HL-60 (cell line): ENCODE measurements at regions not wholly inside any gene's neighbourhood (a gene's known extent, or its start where the extent isn't known, plus 50 kb on each side); places are given as distances from the start of the nearest gene placed in this dataset.

Experiments used
- DNase-seq, 2 experiments: peaks; one replicate each; pipeline ENCODE4 v3.0.0-alpha.2; 2010 to 2020; ENCODE audit warnings: low read depth in 1 of 2, low spot score in 1 of 2
- H3K27ac ChIP-seq: fragments of 250-450 bp; sonication (Bioruptor Pico); replicated peaks from 2 replicates; pipeline ENCODE4 v1.5.1; 2020; ENCODE audit warnings: mild to moderate bottlenecking, moderate library complexity
- H3K27me3 ChIP-seq: fragments of 250-450 bp; sonication (Bioruptor Pico); 2 replicates; pipeline ENCODE4 v1.5.1; 2021; ENCODE audit warnings: mild to moderate bottlenecking, moderate library complexity; ENCODE audit not compliant: insufficient read depth, poor library complexity, severe bottlenecking
- H3K4me3 ChIP-seq: replicated peaks from 2 replicates; pipeline ENCODE4 v1.5.1; 2011; ENCODE audit warnings: mild to moderate bottlenecking, control low read depth, low read length; ENCODE audit not compliant: insufficient read depth
- GABPA ChIP-seq: IDR thresholded peaks from 2 replicates; pipeline ENCODE4 v1.6.1; 2012; ENCODE audit warnings: low read depth
- POLR2AphosphoS5 ChIP-seq: IDR thresholded peaks from 2 replicates; pipeline ENCODE4 v1.6.1; 2012; ENCODE audit warnings: low read depth
- SPI1 ChIP-seq: IDR thresholded peaks from 2 replicates; pipeline ENCODE4 v1.6.1; 2012; ENCODE audit warnings: low read depth, mild to moderate bottlenecking, borderline replicate concordance
- TF ChIP-seq, protein P1 (sequence below): IDR thresholded peaks from 2 replicates; pipeline ENCODE4 v1.6.1; 2012; ENCODE audit warnings: low read depth; ENCODE audit not compliant: insufficient replicate concordance
- TF ChIP-seq, protein P2 (sequence below): IDR thresholded peaks from one replicate; pipeline ENCODE4 v1.5.1; 2011; ENCODE audit warnings: low read length, control low read depth, inconsistent platforms; ENCODE audit not compliant: insufficient read depth

DNA sequence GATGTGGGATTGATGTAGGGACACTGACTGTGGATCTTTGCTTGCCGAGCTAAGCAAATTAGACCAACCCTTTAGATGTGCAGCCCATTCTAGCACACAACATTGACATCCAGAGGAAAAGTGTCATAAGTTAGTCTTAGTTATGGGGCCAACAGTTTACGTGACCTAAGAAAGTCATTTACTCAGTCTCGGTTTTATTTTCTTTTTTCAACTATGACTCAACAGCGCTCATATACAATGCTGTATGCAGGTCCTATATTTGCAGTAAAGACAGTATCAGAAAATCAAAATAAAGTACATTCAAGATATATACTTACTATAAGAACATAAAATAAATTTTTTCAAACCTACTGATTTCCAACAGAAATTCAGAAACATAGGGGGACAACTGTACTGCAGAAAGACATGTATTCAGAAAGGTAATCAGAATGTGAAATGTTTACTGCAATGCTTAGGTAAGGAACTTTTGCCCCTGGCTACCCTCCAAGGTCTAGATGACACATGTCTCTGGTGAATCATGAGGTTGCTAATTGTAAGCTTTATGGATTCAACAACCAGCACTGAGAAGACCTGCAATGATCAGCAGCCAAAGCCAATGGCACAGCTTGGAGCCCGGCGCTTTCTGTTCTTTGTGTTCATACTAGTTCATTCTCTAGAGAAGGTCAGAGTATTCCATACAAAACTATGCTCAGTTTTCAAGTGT, 317.5 kb upstream of the CNTN6 start:
- Histone ChIP-seq H3K4me3 (no peak overlapping the region), H3K27ac (no peak overlapping the region), H3K27me3 (no peaks in the 10 kb centered on the region)
- no peak for DNase-seq
- TF ChIP-seq GABPA: no peak
- TF ChIP-seq, protein P1, sequence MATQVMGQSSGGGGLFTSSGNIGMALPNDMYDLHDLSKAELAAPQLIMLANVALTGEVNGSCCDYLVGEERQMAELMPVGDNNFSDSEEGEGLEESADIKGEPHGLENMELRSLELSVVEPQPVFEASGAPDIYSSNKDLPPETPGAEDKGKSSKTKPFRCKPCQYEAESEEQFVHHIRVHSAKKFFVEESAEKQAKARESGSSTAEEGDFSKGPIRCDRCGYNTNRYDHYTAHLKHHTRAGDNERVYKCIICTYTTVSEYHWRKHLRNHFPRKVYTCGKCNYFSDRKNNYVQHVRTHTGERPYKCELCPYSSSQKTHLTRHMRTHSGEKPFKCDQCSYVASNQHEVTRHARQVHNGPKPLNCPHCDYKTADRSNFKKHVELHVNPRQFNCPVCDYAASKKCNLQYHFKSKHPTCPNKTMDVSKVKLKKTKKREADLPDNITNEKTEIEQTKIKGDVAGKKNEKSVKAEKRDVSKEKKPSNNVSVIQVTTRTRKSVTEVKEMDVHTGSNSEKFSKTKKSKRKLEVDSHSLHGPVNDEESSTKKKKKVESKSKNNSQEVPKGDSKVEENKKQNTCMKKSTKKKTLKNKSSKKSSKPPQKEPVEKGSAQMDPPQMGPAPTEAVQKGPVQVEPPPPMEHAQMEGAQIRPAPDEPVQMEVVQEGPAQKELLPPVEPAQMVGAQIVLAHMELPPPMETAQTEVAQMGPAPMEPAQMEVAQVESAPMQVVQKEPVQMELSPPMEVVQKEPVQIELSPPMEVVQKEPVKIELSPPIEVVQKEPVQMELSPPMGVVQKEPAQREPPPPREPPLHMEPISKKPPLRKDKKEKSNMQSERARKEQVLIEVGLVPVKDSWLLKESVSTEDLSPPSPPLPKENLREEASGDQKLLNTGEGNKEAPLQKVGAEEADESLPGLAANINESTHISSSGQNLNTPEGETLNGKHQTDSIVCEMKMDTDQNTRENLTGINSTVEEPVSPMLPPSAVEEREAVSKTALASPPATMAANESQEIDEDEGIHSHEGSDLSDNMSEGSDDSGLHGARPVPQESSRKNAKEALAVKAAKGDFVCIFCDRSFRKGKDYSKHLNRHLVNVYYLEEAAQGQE: no peak

DNA sequence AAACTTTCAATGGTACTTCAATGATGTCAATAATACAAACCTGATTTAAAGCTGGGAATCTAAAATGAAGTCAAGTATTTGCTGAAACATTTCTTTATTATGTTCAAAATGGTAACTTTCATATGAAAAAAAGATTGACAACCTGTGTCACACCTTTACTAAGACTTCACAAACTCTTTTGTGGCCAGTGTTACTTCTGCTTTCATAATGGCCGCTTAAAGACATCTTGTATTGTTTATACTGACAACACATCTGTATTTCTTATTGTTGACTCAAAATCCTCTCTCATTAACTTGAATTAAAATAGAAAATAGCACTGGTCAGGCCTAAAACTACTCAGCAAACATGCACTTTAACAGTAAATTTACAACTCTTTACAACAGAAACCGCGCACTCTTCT, 312.3 kb upstream of the CNTN6 start:
- Histone ChIP-seq H3K4me3 (no peak overlapping the region), H3K27ac (no peak overlapping the region), H3K27me3 (no peaks in the 10 kb centered on the region)
- no peak for DNase-seq
- TF ChIP-seq, protein P2, sequence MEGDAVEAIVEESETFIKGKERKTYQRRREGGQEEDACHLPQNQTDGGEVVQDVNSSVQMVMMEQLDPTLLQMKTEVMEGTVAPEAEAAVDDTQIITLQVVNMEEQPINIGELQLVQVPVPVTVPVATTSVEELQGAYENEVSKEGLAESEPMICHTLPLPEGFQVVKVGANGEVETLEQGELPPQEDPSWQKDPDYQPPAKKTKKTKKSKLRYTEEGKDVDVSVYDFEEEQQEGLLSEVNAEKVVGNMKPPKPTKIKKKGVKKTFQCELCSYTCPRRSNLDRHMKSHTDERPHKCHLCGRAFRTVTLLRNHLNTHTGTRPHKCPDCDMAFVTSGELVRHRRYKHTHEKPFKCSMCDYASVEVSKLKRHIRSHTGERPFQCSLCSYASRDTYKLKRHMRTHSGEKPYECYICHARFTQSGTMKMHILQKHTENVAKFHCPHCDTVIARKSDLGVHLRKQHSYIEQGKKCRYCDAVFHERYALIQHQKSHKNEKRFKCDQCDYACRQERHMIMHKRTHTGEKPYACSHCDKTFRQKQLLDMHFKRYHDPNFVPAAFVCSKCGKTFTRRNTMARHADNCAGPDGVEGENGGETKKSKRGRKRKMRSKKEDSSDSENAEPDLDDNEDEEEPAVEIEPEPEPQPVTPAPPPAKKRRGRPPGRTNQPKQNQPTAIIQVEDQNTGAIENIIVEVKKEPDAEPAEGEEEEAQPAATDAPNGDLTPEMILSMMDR: no peak
- TF ChIP-seq SPI1 (no peak), POLR2AphosphoS5 (no peak), GABPA (no peak)

DNA sequence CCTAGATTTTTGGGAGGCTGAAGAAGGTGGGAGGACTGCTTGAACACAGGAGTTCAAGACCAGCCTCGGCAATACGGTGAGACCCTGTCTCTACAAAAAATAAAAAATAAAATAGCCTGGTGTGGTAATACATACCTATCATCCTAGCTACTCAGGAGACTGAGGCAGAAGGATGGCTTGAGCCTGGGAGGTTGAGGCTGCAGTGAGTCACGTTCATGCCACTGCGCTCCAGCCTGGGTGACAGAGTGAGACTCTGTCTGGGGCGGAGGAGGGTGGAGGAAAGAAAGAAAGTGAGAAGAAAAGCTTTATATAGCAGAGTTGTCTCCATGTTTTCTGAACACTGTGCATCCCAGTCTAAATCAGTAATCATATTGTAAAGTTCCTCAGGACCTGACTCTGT, 301.4 kb upstream of the CNTN6 start:
- no peak for TF ChIP-seq SPI1
- TF ChIP-seq POLR2AphosphoS5: no peak
- TF ChIP-seq, protein P2: no peak
- TF ChIP-seq, protein P1: no peak
- no peak for TF ChIP-seq GABPA
- DNase-seq: no peak

DNA sequence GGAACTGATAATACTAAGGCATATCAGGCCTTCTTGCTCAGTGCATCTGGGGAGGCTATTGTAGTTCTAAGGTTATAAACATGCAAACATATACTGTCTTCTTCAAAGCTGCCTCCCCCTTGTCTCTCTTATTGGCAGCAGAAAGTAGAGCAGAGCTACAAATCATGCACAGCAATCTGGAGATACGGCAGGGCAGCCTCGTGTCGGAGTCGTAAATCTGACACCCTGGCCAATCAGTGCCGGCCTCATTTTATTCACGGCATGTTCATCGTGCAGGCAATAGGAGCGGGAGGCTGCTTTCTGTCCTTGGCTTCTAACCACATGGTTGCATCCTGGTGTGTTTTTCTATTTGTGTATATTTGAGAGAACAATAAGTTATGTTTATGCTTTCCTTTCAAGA, 300.2 kb upstream of the CNTN6 start:
- Histone ChIP-seq H3K27ac (no peak overlapping the region), H3K4me3 (no peak overlapping the region), H3K27me3 (no peaks in the 10 kb centered on the region)
- DNase-seq: no peak
- no peak for TF ChIP-seq POLR2AphosphoS5
- no peak for TF ChIP-seq SPI1
- TF ChIP-seq, protein P2: no peak
- no peak for TF ChIP-seq GABPA
- TF ChIP-seq, protein P1: no peak

More for the DNA sequence above, 301.4 kb upstream of the CNTN6 start:
- Histone ChIP-seq H3K4me3 (no peak overlapping the region), H3K27me3 (no peaks in the 10 kb centered on the region), H3K27ac (no peak overlapping the region)
